Stimulated activated CD8-positive, alpha-beta memory T cell treated with anti-CD3 and anti-CD28 coated beads, Interleukin-2, amount 100 ng/mL, for 1 hour (primary cell): ENCODE measurements at regions not wholly inside any gene's neighbourhood (a gene's known extent, or its start where the extent isn't known, plus 50 kb on each side); places are given as distances from the start of the nearest gene placed in this dataset.

Source experiments
- DNase-seq, 2 donors: peaks; one replicate each; pipeline ENCODE4 v3.0.0-alpha.2; 2020; ENCODE audit warnings: low read depth in 2 of 2

GRCh38 chr2:6656633-6657032, 209.1 kb downstream of the CMPK2 start:
- no peak for DNase-seq

- DNase-seq, result no peak
Observed at GRCh38 chr2:6657136-6657535, 208.6 kb downstream of the CMPK2 start.

- no peak for DNase-seq
Observed at GRCh38 chr2:6657855-6658254, 207.9 kb downstream of the CMPK2 start.

GRCh38 chr2:6664332-6665061, 201.2 kb downstream of the CMPK2 start:
- DNase-seq, result no peak

- DNase-seq, result no peak
Observed at GRCh38 chr2:6665093-6666045, 200.3 kb downstream of the CMPK2 start.

GRCh38 chr2:6667326-6667725, 198.4 kb downstream of the CMPK2 start:
- no peak for DNase-seq

GRCh38 chr2:6671913-6672312, 193.8 kb downstream of the CMPK2 start:
- no peak for DNase-seq

- no peak for DNase-seq
Observed at GRCh38 chr2:6674381-6674780, 191.3 kb downstream of the CMPK2 start.

GRCh38 chr2:6675791-6676190, 189.9 kb downstream of the CMPK2 start:
- no peak for DNase-seq

GRCh38 chr2:6676241-6676640, 189.5 kb downstream of the CMPK2 start:
- DNase-seq, result no peak

GRCh38 chr2:6676776-6677175, 188.9 kb downstream of the CMPK2 start:
- DNase-seq, result no peak

GRCh38 chr2:6679471-6679870, 186.2 kb downstream of the CMPK2 start:
- DNase-seq, result no peak

GRCh38 chr2:6683516-6683915, 182.2 kb downstream of the CMPK2 start:
- DNase-seq, result no peak

GRCh38 chr2:6685447-6685846, 180.3 kb downstream of the CMPK2 start:
- DNase-seq, result no peak

- no peak for DNase-seq
Observed at GRCh38 chr2:6692056-6692455, 173.7 kb downstream of the CMPK2 start.

- no peak for DNase-seq
Observed at GRCh38 chr2:6692819-6693218, 172.9 kb downstream of the CMPK2 start.

- DNase-seq, result no peak
Observed at GRCh38 chr2:6694555-6694954, 171.2 kb downstream of the CMPK2 start.

GRCh38 chr2:6700335-6700734, 165.4 kb downstream of the CMPK2 start:
- no peak for DNase-seq

GRCh38 chr2:6704077-6704476, 161.6 kb downstream of the CMPK2 start:
- no peak for DNase-seq

- DNase-seq, result no peak
Observed at GRCh38 chr2:6721395-6721794, 144.3 kb downstream of the CMPK2 start.

GRCh38 chr2:6722574-6722973, 143.1 kb downstream of the CMPK2 start:
- DNase-seq, result no peak

GRCh38 chr2:6723865-6724604, 141.7 kb downstream of the CMPK2 start:
- DNase-seq, result no peak
